ENCODE measurements at regions not wholly inside any gene's neighbourhood (a gene's known extent, or its start where the extent isn't known, plus 50 kb on each side); places are given as distances from the start of the nearest gene placed in this dataset.

- Histone ChIP-seq H3K4me3 (ENCODE audit: extremely low read depth in 1 of 4, insufficient read depth in 2 of 4, low read depth in 3 of 4, low read length in 4 of 4) (no peak overlapping the region), H4K8ac (ENCODE audit: extremely low read depth, insufficient read depth, low read length) (no peak overlapping the region), H3K79me1 (ENCODE audit: low read depth, low read length) (no peaks in the 10 kb centered on the region), H4K91ac (replicated peaks; ENCODE audit: insufficient read length, low read length) (no peak overlapping the region), H3K9me3 (ENCODE audit: insufficient read depth in 2 of 2, low read depth in 1 of 2, low read length in 1 of 2) (peaks cover 0 to 2% of the 10 kb centered on the region in 2 experiments; a peak in 1 of 4 replicates), H3K27ac (ENCODE audit: low read depth, low read length) (no peak overlapping the region), H4K20me1 (replicated peaks in 1 of 2; ENCODE audit: control insufficient read depth in 1 of 2, insufficient read depth in 2 of 2, low read length in 2 of 2) (no peaks in the 10 kb centered on the region), H3K14ac (ENCODE audit: insufficient read length) (no peak overlapping the region), H3K27me3 (replicated peaks in 1 of 4; ENCODE audit: control insufficient read depth in 3 of 4, extremely low read depth in 1 of 4, insufficient read depth in 3 of 4, low read length in 3 of 4) (peaks cover 0 to 2% (median 0%) of the 10 kb centered on the region in 4 experiments; a peak in 2 of 7 replicates), H2BK120ac (replicated peaks; ENCODE audit: low read depth, low read length) (no peak overlapping the region), H2AK5ac (ENCODE audit: low read depth, low read length) (no peak overlapping the region), H3K4ac (replicated peaks; ENCODE audit: insufficient read length, low read depth, low read length) (no peak overlapping the region), H3K9ac (replicated peaks in 1 of 4; ENCODE audit: extremely low read depth in 1 of 4, low read depth in 3 of 4, low read length in 3 of 4) (no peak overlapping the region), H3K4me1 (replicated peaks in 1 of 4; ENCODE audit: control insufficient read depth in 3 of 4, insufficient read depth in 4 of 4, low read length in 3 of 4) (no peaks in the 10 kb centered on the region; a peak in 2 of 7 replicates), H3K56ac (replicated peaks; ENCODE audit: insufficient read length, low read depth, low read length) (no peak overlapping the region), H3K23me2 (ENCODE audit: low read depth, low read length) (no peaks in the 10 kb centered on the region), H3K23ac (ENCODE audit: insufficient read length) (no peak overlapping the region), H3K4me2 (ENCODE audit: insufficient read depth in 1 of 2, low read depth in 2 of 2, low read length in 2 of 2) (no peak overlapping the region), H2BK15ac (ENCODE audit: low read length) (no peak overlapping the region), H3K18ac (ENCODE audit: extremely low read depth, low read length) (no peak overlapping the region), H3K36me3 (ENCODE audit: control insufficient read depth in 2 of 4, insufficient read depth in 4 of 4, low read length in 3 of 4) (no peaks in the 10 kb centered on the region), H2AFZ (ENCODE audit: low read length) (no peak overlapping the region), H2BK20ac (ENCODE audit: low read length) (no peak overlapping the region), H3K79me2 (ENCODE audit: control insufficient read depth in 1 of 2, insufficient read depth in 2 of 2, low read length in 2 of 2) (no peaks in the 10 kb centered on the region), H4K5ac (ENCODE audit: insufficient read length, low read depth, low read length) (no peak overlapping the region), H2BK12ac (ENCODE audit: low read depth, low read length) (no peak overlapping the region), H2BK5ac (ENCODE audit: low read depth, low read length) (no peak overlapping the region)
- DNase-seq (ENCODE audit: low read depth in 1 of 2, low spot score in 2 of 2) (no peak), FAIRE-seq (no peak)
- ChIA-PET POLR2A (ENCODE audit: partially characterized antibody) (interaction anchor here (1.0 to 1.9 kb wide), 2 partner anchors 9 to 97 kb away, joined by 3 to 10 read pairs; partner anchors contain the start of gene RHOB), CTCF (ENCODE audit: partially characterized antibody) (interaction anchor here (0.7 to 1.9 kb wide), 13 partner anchors 8 to 117 kb away, joined by 3 to 9 read pairs (median 4); no protein-coding TSS in a partner anchor)
- TF ChIP-seq PHF8 (conservative IDR thresholded peaks at IDR 0.05; ENCODE audit: low read depth, low read length) (no peak), TEAD4 (IDR thresholded peaks at IDR 0.05; ENCODE audit: low read depth, low read length) (no peak), SIX5 (IDR thresholded peaks at IDR 0.05; ENCODE audit: low read depth, low read length) (no peak), RFX5 (IDR thresholded peaks at IDR 0.05; ENCODE audit: borderline replicate concordance, low read depth, low read length) (no peak), RXRA (IDR thresholded peaks at IDR 0.05; ENCODE audit: insufficient read depth, low read depth, low read length) (no peak), EZH2 (IDR thresholded peaks at IDR 0.05; ENCODE audit: low read depth, low read length, severe bottlenecking) (no peak), MAFK (IDR thresholded peaks at IDR 0.05; ENCODE audit: low read depth, low read length) (no peak)
- TF ChIP-seq, protein P1, sequence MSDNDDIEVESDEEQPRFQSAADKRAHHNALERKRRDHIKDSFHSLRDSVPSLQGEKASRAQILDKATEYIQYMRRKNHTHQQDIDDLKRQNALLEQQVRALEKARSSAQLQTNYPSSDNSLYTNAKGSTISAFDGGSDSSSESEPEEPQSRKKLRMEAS (IDR thresholded peaks at IDR 0.05): no peak
- TF ChIP-seq, protein P2, sequence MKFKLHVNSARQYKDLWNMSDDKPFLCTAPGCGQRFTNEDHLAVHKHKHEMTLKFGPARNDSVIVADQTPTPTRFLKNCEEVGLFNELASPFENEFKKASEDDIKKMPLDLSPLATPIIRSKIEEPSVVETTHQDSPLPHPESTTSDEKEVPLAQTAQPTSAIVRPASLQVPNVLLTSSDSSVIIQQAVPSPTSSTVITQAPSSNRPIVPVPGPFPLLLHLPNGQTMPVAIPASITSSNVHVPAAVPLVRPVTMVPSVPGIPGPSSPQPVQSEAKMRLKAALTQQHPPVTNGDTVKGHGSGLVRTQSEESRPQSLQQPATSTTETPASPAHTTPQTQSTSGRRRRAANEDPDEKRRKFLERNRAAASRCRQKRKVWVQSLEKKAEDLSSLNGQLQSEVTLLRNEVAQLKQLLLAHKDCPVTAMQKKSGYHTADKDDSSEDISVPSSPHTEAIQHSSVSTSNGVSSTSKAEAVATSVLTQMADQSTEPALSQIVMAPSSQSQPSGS (IDR thresholded peaks at IDR 0.05; ENCODE audit: low read length): no peak
- WGBS, 2 experiments (ENCODE audit: extremely low coverage in 1 of 2, insufficient coverage in 1 of 2, insufficient read length in 1 of 2, insufficient replicate concordance in 2 of 2, low coverage in 1 of 2, low lambda C conversion rate in 2 of 2, missing lambda C conversion rate in 1 of 2): 90% methylated on average over 8 of the region's 8 CpGs; no CpG with 5 or more reads in 1 of the 2 experiments
Measured at GRCh38 chr2:20544153-20544747, 97.4 kb downstream of the RHOB start.
